Hypothalamus (tissue), 51 donors: ENCODE measurements at regions not wholly inside any gene's neighbourhood (a gene's known extent, or its start where the extent isn't known, plus 50 kb on each side); places are given as distances from the start of the nearest gene placed in this dataset.
"Not testable (repeated sequence)": the region's sequence is repeated elsewhere in the genome, so short reads cannot be mapped to it uniquely, and the experiment has no call there.

Source experiments
- DNase-seq, 51 donors: peaks; one replicate each; lab custom pipeline; 2025; lab: John Stamatoyannopoulos, UW

DNA sequence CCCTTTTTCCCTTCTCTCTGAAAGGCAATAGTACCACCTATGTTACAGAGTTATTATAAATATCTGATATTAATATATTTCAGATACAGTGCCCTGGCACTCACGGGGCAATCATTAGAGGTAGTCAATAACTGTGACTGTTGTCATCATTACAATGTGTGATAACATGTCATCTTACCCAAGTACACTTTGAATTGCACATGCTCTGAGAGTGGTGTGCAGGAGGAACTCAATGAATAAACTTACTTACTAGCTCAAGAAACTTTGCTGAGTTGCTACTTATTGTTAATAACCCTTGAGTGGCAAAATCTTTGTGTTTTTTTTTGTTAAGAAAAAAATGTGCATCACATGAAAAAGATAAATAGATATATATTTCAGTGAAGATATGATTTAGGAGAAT is 275.1 kb upstream of the RASGEF1B start:
- DNase-seq = no peak

DNA sequence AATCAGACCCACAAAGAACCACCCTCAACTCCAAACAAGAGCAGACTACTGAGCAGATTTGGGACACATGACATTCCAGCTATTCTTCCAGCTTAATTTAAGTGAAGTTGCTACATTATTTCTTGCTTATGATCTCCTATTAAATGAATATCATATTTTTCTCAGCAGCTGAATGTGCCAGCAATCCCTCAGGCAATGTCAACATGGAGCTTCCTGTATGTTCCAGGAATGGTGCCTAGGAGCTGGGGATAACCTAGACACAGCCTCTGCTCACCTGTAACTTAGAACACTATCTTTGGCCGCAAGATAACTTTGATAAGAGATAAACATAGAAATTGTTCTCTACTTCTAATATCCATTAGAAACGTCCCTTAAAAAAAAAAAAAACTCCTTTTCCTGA is 274.4 kb upstream of the RASGEF1B start:
- no peak for DNase-seq

DNA sequence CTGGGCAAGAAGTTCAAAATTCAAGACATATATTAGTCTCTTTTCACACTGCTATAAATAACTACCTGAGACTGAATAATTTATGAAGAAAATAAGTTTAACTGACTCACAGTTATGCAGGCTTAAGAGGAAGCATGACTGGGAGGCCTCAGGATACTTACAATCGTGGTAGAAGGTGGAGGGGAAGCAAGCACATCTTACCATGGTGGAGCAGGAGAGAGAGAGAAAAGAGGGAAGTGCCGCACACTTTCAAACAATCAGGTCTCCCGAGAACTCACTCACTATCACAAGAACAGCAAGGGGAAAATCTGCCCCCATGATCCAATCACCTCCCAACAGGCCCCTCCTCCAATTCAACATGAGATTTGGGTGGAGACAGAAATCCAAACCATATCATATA is 273.3 kb upstream of the RASGEF1B start:
- DNase-seq = no peak

DNA sequence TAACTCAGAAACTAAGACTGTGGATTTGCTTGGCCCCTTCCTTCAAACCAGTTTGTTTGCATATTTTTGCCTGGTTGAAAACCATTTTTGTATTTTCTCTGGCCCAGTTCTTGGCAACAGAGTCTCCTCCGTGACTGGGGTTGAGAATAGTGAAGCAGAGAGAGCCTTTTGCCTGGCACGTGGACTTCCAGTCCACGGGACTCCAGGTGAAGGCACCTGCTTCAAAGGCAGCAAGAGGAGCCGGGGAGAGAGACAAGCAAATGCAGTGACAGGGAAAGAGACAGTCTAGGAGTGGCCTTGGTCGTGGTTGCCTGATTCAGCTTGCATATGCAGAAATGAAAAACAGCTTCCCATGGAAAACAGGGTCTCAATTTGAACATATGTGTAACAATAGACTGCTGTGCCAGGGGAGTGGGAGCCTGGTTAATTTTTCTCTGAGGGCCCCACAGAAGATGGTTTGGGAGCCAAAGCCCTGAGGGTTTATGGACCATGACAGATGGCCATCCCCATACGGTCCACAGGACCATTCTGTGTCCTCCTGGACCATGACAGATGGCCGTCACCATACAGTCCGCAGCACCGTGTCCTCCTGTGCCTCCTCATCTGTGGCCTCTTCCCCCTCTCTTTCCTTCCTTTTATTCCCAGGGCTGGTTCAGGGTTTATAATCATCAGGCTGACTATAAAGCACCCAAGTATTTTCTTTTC is 272.2 kb upstream of the RASGEF1B start:
- DNase-seq = no peak

DNA sequence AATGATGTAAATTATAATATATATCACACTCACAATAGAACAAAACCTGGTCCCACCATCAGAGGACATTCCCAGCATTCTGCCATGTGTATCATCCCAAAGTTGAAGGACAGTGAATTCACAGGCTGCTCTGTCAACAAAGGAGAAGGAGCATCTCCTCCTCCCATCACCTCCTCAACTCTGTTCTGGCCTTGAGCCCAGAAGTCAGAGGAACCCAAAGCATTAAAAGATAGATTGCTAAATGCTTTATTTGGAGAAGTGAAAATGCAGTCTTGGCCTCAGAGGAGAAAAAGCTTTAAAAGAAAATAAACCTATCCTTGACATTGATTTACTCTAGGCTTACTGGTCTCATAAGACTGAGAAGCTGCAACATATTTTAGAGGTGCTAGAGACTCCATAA is 268.8 kb upstream of the RASGEF1B start:
- DNase-seq = no peak

DNA sequence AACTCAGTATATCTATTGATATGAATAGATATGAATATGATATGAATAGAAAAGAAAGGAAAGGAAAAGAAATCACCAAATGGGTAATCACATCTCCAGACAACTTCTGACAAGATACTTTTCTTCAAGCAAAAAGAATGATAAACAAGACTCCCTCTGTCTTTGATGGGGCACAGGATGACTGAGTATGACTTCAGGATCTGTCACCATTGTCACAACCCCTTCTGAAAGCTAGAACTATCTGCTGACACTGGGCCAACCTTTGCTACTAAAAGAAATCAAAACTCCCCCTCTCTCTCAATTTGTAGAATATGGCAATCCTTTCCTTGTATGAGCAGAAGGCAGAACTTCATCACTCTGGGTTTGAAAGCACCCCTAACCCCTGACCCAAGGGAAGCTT is 267.2 kb upstream of the RASGEF1B start:
- no peak for DNase-seq

DNA sequence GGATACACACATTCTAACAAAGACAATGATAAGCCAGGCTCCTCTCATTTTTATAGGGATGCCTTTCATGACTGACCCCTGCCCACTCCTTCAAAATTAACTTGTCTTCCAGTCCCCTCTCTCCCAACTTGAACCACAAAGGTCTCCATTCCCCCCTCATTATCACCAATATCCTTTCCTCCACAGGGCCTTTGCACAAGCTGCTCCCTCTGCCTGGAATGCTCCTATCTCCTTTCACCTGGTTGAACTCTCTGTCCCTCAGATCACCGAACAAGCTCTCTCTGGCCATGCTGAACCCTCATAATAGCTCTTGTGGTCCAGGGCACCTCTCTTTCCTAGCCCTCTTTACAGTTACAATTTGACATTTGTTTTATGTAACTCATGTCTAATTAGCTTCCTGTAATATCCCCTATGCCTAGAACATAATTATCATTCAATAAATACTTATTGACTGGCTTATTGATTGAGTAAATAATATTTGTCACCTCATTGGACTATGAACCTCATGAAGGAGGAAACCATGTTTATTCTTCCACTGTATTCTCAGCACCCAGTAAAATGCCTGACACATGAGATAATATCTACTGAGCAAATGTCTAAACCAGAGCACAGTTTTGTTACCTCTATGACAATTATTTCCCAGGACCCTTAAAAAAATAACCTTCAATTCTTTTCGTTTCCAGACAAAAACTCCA is 266.3 kb upstream of the RASGEF1B start:
- no peak for DNase-seq

DNA sequence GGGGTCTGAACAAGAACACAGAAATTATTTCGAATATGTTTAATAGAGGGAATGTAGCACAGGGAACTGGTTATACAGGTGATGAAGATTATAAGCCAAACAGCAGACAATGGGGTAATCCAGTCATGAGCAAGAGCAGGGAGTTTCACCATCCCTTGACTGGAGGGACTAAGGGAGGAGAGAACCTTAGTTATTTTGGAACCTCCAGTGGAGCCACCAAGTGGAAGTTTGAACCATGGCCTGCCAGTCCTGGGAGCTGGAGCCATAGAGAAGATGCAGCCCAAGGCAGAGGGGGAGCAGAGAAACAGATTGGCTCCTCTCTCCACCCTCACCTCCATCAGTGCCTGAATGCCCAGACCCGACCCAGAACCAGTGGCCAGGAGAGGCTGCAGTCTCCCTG is 264.6 kb upstream of the RASGEF1B start:
- no peak for DNase-seq

DNA sequence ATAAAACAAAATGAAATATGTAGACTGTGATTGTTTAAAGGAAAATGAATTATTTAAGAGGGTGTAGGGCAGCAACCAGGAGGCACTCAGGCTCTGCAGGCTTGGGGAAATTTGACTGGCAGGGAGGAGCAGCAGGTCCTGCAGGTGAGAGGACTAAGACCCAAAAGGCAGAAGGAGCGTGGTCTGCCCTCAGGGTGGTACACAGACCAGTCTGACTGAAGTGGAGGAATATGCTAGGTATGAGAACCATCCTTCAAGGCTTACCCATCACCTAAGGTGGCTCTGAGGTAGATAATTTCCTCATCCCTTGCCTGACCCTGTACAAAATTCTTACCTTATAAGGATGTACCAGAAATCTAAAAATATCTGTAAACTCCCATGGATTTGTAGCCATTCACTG is 261.3 kb upstream of the RASGEF1B start:
- DNase-seq = no peak

DNA sequence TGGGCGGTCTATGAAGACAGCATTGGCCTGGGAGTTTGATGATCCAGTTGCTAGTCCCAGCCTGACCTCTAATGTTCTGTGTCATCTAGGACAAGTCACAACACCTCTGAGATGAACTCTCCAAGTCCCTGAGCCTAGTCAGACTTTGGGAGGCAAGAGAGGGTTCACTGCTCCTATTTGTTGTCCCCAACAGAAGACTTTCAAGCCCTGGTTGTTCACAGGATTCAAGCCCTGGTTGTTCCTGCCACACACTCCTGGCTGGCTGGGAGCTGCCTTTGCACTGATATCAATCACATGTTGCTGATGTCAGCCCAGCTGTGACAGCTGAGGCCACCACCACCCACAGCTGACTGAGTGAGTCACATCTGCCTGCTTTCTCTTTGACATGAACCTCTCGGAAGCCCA is 253.2 kb upstream of the RASGEF1B start:
- DNase-seq = peak in 38 of 51 donors; percentile 2 to 77 (median 39)

DNA sequence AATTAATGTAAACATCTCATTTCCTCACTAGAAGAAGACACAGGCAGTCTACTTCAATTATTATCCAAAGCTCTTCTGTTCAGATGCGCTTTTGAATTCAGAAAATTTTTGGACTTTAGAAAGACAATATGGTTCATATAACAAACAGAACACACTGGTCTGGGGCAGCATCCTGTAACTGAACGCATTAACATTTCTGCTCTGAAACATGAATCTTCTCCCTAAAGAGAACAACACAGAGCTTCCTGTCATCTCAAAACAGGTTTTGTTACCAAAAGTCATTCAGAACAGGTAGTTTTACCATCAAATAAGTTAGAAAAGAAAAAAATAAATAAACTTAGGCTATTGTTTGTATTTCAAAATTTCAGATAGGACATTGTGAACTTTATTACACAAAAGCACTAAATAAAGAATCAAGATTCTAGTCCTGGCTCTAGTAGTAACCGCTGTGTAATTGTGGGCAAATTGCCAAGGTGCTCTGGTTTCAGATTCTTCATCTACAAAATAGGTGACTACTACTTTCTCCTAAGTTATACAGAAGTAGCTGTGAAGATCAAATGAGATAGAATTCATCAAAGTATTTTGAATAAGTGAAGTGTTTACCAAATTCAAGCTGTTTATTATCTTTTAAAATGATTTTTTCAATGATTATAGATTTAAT is 252.3 kb upstream of the RASGEF1B start:
- peak in 1 of 51 donors; percentile 10 for DNase-seq

DNA sequence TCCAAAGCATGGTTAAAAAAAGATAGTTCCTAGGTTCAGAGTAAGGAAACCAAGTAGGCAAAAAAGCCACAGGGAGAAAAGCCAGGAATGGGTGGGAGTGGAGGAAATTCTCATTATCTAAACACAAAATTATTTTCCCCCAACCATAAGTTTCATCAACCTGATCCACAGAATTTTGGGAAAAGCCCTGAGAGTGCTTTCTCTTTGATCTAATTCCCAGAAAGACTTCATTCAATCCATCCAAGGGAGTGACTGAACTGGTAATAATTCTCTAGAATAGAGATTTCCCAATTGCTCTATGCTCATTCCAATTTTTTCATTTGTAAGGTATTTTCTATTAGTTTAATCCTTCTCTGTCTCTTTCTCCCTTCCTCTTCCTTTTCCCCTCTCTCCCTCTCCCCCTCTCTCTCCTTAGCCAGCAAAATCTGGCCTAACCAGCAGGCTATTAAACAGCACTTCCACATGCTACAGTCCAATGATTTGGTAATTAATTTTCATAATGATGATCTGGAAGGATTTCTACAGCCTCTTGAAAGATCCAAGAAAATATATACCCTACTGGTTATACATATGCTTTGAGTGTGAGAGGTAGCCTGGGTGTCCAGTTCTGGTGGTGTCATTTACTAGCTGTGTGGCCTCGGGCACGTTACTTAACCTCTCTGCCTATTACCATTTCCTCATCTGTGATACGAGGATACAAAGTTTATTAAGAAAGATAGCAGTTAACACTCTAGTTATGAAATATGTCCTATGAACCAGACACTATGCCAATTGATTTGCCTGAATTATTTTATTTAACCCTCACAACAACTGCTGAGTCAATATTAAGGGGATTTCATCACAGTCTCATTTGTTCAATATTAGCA is 251.5 kb upstream of the RASGEF1B start:
- DNase-seq = no peak

DNA sequence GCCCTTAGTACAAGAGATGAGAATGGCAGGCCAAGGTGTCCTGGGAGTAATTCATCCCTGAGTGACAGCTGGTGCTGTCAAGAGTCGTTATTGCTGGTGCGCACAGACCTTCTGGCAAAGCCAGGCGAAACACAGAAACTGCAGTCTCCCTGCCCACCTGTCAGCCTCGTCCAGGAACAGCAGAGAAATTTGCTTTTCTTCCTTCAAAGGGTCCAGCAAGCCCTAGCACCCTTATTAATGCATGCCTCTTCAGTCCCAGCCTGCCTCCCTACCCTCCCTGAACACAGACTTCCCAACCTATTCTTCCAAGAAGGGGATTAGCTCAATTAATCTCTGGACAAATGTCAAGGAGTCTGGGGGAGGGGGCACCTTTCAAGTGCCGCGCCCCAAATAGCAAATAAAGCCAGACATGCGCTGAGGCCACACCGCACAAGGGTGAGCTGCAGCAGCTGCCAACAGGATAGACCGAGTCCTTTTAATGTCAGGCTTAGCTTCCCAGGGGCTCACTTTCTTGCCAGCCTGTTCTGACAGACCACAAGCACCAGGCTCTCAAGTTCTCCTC is 250.7 kb upstream of the RASGEF1B start:
- DNase-seq = no peak

DNA sequence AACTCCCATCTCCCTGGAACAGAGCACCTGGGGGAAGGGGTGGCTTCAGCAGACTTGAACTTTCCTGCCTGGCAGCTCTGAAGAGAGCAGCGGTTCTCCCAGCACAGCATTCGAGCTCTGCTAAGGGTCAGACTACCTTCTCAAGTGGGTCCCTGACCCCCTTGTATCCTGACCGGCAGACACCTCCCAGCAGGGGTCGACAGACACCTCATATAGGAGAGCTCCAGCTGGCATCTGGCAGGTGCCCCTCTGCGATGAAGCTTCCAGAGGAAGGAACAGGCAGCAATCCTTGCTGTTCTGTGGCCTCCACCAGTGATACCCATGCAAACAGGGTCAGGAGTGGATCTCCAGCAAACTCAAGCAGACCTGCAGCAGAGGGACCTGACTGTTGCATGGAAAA is 244.1 kb upstream of the RASGEF1B start:
- DNase-seq = no peak

DNA sequence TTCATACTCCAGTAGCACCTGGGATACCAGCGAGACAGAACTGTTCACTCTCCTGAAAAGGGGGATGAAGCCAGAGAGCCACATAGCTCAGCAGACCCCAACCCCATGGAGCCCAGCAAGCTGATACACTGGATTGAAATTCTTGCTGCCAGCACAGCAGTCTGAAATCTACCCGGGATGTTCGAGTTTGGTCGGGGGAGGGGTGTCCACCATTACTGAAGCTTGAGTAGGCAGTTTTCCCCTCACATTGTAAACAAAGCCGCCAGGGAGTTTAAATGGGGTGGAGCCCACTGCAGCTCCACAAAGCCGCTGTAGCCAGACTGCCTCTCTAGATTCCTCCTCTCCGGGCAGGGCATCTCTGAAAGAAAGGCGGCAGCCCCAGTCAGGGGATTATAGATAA is 243.7 kb upstream of the RASGEF1B start:
- DNase-seq = not testable (repeated sequence)

DNA sequence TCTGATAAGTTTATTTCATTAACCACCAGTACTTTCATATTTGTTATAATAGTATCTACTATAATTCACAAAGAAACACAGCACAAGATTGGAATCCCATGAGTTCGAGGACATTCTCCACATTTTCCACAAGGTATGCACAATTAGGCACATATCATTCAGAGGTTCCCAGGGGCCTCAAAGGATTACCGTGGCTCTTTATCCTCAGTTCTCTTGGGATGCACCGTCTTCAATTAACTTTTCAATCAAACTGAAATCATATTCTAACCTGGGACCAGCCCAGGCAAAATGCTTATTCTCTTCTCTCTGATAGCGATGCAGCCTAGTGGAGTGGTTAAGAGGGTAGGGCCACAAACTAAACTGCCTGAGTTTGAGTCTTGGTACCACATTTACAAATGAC is 242.6 kb upstream of the RASGEF1B start:
- no peak for DNase-seq

DNA sequence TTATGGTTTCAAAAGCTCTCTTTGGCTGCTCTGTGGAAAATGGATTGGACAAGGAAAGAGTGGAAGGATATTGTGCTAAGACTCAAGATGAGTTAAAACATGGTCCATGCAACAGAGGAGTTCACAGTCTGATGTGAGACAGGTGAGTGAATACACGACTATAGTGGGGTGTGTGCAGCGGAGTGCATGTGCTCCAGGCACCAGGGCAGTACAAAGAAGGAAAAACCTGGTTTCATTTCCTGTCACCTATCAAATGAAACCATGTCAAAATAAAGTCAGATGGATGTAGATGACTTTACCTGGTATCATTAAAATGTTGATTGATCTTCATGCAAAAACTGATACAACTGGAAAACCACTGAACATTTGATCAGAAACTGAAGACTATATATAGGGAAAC is 241.0 kb upstream of the RASGEF1B start:
- DNase-seq = no peak

DNA sequence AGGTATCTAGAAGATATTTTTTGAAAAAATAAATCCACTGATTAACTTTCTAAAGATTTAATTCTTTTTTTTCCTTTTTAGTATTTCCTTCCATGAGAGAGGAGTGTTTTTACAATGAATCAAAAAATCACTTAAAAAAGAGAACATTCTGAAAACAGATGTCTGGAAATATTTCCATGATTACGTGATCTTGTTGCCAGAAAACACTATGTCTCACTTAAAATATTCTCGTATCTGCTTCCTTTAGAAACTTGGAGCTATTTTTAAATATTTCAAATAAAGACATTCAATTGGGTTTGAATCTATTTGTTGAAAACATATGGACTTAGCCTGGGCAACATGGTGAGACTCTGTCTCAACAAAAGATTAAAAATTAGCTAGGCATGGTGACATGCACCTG is 232.8 kb upstream of the RASGEF1B start:
- DNase-seq = no peak

DNA sequence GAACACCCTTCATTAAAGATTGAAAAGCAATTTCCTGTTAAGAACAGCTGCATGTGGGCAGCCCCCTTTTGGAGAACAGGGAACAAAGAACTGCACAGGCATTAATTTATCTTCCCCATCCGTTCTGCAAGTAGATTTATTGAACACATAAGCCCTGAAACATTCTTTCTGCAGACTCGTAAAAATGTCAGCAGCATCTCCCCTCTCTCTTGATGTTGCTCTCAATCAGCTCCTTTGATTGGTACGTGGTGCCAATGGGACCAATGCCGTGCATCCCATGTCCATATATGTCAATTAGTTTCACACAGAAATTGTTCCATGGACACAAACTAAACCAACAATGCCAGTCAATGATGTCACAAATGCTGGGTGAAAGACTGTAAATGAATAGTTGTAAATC is 228.5 kb upstream of the RASGEF1B start:
- no peak for DNase-seq

DNA sequence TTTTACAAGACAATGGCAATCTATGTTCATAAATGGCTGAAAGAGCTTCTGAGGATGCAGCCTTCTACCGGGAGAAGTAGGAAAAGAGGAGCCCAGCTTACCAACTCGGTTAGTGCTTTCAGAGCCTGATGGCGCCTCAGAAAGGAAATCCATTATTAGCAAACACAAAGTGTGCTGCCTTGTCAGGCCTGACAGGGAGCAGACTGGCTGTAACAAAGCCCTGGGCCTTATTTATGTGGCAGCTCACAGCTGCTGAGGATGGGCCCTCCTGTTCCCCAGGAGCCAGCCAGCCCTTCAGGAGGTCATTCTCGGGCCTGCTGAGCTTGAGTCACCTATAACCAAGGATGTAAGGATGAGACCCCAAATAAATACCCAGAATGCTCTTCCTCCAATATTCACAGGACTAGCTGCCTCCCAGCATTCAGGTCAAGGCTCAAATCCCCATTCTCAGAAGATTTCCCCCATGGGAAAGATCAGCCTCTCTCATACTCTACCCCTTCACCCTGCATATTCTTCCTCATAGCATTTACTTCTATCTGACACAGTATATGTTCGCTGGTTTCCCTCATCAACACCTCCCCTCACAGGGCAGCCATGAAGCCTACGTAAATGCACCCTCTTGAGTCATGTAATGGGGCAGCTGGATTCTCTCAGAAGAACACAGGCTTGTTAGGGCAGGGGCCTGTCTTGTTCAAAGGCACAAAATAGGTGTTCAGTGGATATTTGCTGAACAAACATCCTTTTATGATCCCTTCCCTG is 227.0 kb upstream of the RASGEF1B start:
- no peak for DNase-seq
